ENCODE measurements at regions not wholly inside any gene's neighbourhood (a gene's known extent, or its start where the extent isn't known, plus 50 kb on each side); places are given as distances from the start of the nearest gene placed in this dataset.

GRCh38 chr14:86665975-86666374, 1136.0 kb downstream of the FLRT2 start:
- DNase-seq = no peak

GRCh38 chr14:86662334-86662733, 1132.4 kb downstream of the FLRT2 start:
- no peak for DNase-seq

- DNase-seq = peak; percentile 69 to 73
These were observed 1124.7 kb downstream of the FLRT2 start for GRCh38 chr14:86654558-86655184.

GRCh38 chr14:86652526-86652925, 1122.6 kb downstream of the FLRT2 start:
- no peak for DNase-seq

- DNase-seq = peak in 1 of 2 experiments; percentile 29
These were observed 1117.0 kb downstream of the FLRT2 start for GRCh38 chr14:86646696-86647690.

- no peak for DNase-seq
These were observed 1116.2 kb downstream of the FLRT2 start for GRCh38 chr14:86646125-86646524.

- no peak for DNase-seq
These were observed 1111.4 kb downstream of the FLRT2 start for GRCh38 chr14:86641310-86641709.

GRCh38 chr14:86640288-86640687, 1110.3 kb downstream of the FLRT2 start:
- peak in 1 of 2 experiments; percentile 50 for DNase-seq

- DNase-seq = no peak
These were observed 1109.7 kb downstream of the FLRT2 start for GRCh38 chr14:86639666-86640065.

- DNase-seq = no peak
These were observed 1109.2 kb downstream of the FLRT2 start for GRCh38 chr14:86639146-86639545.

- no peak for DNase-seq
These were observed 1097.1 kb downstream of the FLRT2 start for GRCh38 chr14:86627080-86627479.

- DNase-seq = no peak
These were observed 1096.6 kb downstream of the FLRT2 start for GRCh38 chr14:86626530-86626929.

GRCh38 chr14:86625637-86626036, 1095.7 kb downstream of the FLRT2 start:
- no peak for DNase-seq

- DNase-seq = no peak
These were observed 1089.8 kb downstream of the FLRT2 start for GRCh38 chr14:86619726-86620125.

- no peak for DNase-seq
These were observed 1083.8 kb downstream of the FLRT2 start for GRCh38 chr14:86613786-86614185.

GRCh38 chr14:86613126-86613525, 1083.2 kb downstream of the FLRT2 start:
- peak; percentile 18 to 75 for DNase-seq

- DNase-seq = no peak
These were observed 1074.6 kb downstream of the FLRT2 start for GRCh38 chr14:86604561-86604960.

GRCh38 chr14:86602263-86602662, 1072.3 kb downstream of the FLRT2 start:
- no peak for DNase-seq

- no peak for DNase-seq
These were observed 1071.9 kb downstream of the FLRT2 start for GRCh38 chr14:86601813-86602212.

GRCh38 chr14:86597279-86597678, 1067.3 kb downstream of the FLRT2 start:
- no peak for DNase-seq

GRCh38 chr14:86596024-86596423, 1066.1 kb downstream of the FLRT2 start:
- DNase-seq = no peak

GRCh38 chr14:86575141-86575540, 1045.2 kb downstream of the FLRT2 start:
- DNase-seq = no peak

GRCh38 chr14:86574778-86575129, 1044.8 kb downstream of the FLRT2 start:
- DNase-seq = no peak

Measured in NCI-H524 (cell line).